ENCODE measurements at regions not wholly inside any gene's neighbourhood (a gene's known extent, or its start where the extent isn't known, plus 50 kb on each side); places are given as distances from the start of the nearest gene placed in this dataset.

- DNase-seq: no peak
Observed at GRCh38 chr7:86970986-86971385, 88.5 kb downstream of the ELAPOR2 start.

DNA sequence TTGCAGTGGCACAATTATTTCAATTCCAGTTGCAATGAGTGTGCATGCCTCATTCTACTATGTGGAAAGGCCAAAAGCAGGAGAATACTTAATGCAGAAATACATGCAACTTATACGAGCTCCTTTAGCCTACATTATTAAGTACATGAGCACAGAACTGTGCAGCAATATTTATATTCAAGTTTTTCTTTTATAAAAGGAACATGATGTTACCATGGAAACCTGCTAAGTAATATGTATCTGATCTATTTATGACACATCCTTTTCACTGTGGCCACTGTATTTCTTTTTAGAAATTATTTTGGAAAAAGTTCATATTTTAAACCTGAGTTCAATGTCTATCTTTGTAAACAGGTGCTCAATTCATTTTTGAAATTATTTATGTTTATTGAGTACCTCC lies 88.9 kb downstream of the ELAPOR2 start:
- DNase-seq: no peak

DNA sequence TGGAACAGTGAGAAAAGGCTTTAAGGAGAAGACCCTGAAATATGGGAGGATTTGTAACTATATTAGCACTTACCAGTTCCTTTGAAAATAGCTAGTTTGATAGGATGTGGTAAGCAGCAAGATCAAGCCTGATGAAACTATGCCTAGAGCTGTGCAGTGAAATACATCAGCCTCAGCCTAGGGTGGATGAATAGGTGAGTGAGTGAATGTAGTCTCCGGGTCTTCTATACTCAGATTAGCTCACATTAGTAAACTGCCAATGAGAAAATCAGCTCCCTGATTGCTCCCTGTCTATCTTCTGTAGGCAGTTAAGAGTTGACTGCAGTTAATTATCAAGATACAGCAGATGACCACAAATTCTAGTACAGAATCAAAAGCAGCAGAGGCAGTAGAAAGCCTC lies 89.6 kb downstream of the ELAPOR2 start:
- DNase-seq: no peak

DNA sequence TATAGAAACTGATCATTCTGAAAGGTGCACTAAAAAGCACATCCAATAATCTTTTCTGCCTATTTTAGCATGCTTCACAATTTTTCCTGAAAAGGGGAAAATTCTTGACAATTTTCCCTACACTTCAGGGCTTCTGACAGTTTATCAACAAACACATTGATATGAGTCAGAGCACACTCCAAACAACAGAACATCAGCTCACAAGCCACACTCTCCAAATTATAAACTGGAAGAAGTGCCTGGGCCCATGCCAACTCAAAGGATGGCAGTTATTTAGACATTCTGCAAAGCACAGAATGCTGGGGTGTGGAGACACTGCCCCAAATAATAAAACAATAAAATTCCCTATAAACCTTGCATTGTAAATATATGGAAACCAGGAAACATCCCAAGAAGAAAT lies 90.8 kb downstream of the ELAPOR2 start:
- DNase-seq: no peak

DNA sequence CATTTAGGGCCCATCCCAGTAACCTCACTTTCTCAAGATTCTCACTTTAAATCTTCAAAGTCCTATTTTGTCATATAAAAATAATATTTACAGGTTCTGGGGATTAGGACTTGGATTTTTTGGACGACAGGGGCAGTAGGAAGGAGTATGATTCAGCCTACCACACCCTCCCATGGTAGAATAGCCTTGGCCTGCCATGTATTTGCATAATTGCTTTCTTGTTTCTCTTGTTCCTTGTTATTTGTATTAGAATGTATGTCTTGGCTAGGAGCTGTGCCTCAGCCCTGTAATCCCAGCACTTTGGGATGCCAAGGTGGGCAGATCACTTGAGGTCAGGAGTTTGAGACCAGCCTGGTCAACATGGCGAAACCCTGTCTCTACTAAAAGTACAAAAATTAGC lies 92.5 kb downstream of the ELAPOR2 start:
- DNase-seq: no peak

DNA sequence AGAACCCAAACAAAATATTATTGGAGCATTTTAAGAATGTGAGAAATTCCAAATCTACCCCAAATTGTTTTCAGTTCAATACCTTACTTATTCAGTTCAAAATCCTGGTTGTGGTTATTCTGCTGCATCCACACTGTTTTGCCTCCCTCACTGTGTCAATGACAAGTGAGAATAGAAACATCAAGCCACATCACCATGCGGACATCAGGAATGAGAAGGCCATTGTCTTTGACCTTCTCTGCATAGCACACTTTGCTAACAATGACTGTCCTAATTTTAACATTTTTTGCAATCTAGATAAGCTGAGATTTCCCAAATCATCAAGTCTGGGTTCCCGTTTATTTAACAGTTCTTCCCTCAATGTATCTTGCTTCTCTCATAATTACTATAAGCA lies 93.7 kb downstream of the ELAPOR2 start:
- DNase-seq: no peak

GRCh38 chr7:86964973-86965726 lies 94.3 kb downstream of the ELAPOR2 start:
- DNase-seq: no peak

GRCh38 chr7:86963599-86964230 lies 95.7 kb downstream of the ELAPOR2 start:
- peak; percentile 49 for DNase-seq

GRCh38 chr7:86962623-86963022 lies 96.8 kb downstream of the ELAPOR2 start:
- DNase-seq: no peak

DNA sequence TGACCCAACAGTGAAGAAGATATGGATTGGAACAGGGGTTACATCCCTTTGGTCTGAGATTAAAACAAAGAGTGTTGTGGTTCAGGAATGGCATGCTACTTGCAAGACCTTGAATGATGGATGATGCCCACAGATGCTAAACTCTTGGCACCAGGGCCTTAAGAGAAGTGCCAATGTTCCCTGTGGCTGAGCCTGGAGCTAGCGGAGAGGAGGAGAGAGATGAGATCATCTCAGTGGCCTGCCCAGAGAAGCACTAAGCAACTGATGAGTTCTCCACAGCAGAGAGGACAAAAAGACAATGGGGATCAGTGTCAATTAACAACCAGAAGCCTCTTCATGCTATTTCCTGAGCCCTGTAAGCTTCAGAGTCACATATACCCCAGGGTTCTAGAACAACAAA lies 97.8 kb downstream of the ELAPOR2 start:
- DNase-seq: no peak

DNA sequence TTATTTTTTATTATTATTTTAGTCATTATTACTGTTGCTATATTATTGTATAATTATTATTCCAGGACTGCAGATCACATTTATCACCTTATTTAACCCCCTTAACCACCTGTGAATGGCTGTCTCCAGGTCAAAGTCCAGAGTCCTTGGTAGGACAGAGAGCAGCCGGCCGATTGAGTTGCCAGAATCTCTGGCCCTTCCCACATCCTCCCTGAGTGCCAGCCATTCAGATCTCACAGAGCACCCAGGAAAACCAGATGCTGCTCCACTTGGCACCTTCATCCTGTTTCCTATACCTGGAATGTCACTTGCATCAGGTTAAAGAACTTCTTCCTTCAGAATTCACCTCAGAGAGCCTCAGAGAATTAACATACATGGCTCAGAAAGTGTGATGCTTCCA lies 101.1 kb downstream of the ELAPOR2 start:
- DNase-seq: no peak

GRCh38 chr7:86956567-86956966 lies 102.9 kb downstream of the ELAPOR2 start:
- DNase-seq: no peak

DNA sequence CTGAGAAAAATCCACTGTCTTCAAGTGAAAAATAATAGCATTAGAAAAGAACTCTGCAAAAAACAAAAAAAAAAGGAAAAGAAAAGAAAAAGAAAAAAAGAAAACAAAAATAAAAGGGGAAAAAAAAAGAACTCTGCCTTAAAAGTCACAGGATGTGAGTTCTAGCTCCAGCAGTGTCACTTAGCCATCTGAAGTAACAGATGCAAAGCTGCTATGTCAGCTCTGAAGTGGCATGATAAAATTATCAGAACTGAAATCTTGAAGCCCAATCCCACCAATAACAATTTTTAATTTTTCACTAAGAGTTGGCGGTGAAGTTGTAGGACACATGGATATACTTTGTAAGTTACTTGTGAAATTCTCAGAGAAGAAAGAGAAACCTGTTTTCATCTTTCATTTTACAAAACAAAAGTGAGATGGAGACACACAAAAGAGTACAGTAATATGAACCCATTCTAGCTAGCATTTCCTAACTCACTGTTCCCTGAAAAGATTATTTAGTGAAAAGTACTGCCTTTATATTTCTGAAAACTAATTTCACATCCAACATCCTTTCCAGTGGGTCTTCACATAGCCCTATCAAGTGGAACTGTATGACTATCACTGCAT lies 103.5 kb downstream of the ELAPOR2 start:
- DNase-seq: no peak

GRCh38 chr7:86954971-86955370 lies 104.5 kb downstream of the ELAPOR2 start:
- DNase-seq: no peak

DNA sequence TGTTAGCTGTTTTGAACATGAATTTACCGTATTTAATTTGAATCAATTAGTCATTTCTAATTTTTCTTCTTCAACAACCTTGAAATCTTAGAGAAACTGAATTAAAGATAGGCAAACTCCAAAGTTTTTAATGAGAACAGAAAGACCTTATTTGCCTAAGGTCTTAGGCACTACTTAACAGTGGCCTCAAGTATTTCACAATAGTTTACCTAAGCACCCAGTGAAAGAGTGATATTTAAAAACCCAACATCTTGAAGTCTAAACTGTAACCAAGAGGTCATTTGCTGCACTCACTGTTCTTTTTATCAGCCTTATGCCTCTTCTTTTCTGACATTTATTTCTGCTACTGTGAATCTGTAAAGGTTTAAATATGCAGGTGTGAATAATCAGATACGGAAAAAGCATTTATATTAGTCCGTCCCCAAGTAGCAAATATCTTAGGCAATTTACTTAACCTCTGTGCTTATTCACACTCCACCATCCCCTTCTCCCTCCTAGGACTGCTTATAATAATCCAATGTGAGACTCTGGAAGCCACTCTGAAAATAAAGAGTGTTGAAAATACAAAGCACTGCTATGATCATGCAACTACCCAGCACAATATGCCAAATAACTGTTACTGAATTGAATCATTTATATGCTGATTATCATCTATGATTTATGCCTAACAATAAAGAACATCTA lies 105.7 kb downstream of the ELAPOR2 start:
- no peak for DNase-seq

DNA sequence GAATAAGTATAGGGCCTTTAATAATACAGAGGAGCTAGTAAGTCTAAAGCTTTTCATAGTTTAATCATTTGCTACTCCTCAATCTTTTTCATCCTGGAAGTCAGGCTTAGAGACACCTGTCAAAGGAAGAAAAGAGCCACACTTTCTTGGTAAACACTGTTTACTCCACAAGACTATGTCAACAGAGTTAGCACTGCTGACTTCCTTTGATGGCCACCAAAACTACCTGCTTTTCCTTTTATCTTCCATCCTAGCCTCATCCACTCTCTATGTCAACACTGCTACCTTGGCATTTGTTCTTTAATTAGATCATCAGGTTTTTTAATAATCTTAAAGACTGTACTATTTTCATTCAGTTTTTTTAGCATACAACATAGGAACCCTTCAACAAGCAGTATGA lies 106.2 kb downstream of the ELAPOR2 start:
- no peak for DNase-seq

- no peak for DNase-seq
Observed at GRCh38 chr7:86951895-86952294, 107.6 kb downstream of the ELAPOR2 start.

- DNase-seq: no peak
Observed at GRCh38 chr7:86950944-86951343, 108.5 kb downstream of the ELAPOR2 start.

DNA sequence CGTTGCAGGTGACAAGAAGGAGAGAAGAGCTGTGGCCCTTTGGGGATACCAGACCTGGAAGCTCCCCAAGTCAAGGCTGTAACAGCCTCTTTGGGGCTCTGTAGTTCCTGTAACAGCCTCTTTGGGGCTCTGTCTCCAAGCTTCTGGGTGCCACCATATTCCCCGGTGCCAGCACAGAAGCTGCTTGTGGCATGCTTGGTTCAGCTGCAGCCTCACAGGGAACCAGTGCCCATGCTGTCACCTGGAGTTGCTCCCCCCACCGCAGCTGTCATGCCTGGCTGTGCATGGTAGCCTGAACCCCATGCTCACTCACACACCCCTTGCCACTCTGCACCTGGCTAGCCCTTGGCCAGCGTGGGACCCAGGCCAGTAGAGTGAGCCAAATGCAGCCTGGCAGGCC lies 109.1 kb downstream of the ELAPOR2 start:
- no peak for DNase-seq

- no peak for DNase-seq
Observed at GRCh38 chr7:86949779-86950260, 109.6 kb downstream of the ELAPOR2 start.

DNA sequence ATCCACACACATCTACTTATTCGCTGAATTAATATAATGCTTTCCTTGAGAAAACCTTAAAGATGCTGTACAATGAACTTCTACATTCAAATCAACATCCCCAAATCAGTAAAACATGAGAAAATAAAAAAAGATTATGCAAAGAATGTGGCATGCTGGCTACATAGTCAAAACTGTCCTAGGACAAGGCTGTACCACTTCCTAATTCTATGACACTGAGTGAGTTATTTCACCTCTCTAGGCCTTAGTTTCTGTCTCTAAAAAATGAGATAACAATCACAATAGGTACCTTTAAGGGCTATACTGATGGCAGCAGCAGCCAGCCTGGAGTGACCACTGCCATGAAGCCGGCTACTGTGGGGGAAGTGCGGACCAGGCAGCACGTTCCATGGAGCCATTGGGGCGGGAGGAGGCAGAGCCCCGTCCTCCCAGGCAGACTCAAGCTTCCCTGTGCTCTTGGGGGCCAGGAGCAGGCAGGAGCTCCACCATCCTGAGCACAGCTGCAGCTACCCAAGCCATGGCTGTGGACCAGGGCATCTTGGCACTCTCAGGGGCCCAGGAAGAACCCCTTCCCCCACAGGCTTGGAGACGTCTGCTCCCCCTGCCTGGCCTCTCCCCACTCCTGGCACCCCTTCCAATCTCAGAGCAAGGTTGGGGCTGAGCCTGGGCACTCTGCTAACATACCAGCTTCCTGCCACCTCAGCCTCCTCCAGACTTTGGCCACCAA lies 110.2 kb downstream of the ELAPOR2 start:
- DNase-seq: no peak

GRCh38 chr7:86947929-86948328 lies 111.5 kb downstream of the ELAPOR2 start:
- no peak for DNase-seq

DNA sequence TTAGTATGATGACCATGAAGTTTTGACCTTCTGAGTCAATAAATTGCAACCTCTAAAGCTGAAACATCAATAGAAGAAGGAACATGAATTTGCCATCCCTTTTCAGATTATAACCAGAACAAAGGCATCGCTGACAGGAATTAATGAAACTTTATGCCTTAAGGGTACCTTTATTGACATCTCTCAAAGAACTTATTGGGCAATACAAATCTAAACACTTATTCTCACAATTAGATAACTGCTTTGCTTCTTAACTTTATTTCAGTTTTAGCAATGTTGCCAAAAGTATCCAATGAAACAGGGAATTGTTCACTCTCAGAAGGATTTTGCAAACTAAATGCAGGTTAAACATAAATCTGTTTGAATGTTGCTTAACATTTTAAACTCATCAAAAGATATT lies 116.0 kb downstream of the ELAPOR2 start:
- no peak for DNase-seq
